Tibial nerve (tissue), 3 donors: ENCODE measurements at regions not wholly inside any gene's neighbourhood (a gene's known extent, or its start where the extent isn't known, plus 50 kb on each side); places are given as distances from the start of the nearest gene placed in this dataset.

Experiments used
- CTCF ChIP-seq, 5 experiments: fragments of 200-600 bp in 3 of 5; fragments of 450-650 bp in 2 of 5; sonication (generic) in 3 of 5; IDR thresholded peaks; one replicate each; pipeline ENCODE4 v1.5.1; 2016 to 2019; ENCODE audit warnings: antibody characterized with exemption in 5 of 5, mild to moderate bottlenecking in 3 of 5, moderate library complexity in 2 of 5
- POLR2A ChIP-seq, 2 donors: fragments of 450-650 bp; IDR thresholded peaks; one replicate each; pipeline ENCODE4 v1.6.1; 2017; ENCODE audit warnings: antibody characterized with exemption in 2 of 2, mild to moderate bottlenecking in 2 of 2, moderate library complexity in 2 of 2

GRCh38 chr14:38884109-38884508 is 218.9 kb downstream of the SEC23A start:
- TF ChIP-seq POLR2A (IDR thresholded peaks at IDR 0.05) (no peak), CTCF (IDR thresholded peaks at IDR 0.05) (no peak)
